Stimulated activated CD4-positive, alpha-beta T cell treated with anti-CD3 and anti-CD28 coated beads, Interleukin-4, amount 100 ng/mL, for 4 hours (primary cell): ENCODE measurements at regions not wholly inside any gene's neighbourhood (a gene's known extent, or its start where the extent isn't known, plus 50 kb on each side); places are given as distances from the start of the nearest gene placed in this dataset.

Experiments
- DNase-seq, 2 experiments: peaks; one replicate each; pipeline ENCODE4 v3.0.0-alpha.2; 2020

- no peak for DNase-seq
Measured at GRCh38 chr13:109933476-109933875, 147.1 kb upstream of the IRS2 start.

DNA sequence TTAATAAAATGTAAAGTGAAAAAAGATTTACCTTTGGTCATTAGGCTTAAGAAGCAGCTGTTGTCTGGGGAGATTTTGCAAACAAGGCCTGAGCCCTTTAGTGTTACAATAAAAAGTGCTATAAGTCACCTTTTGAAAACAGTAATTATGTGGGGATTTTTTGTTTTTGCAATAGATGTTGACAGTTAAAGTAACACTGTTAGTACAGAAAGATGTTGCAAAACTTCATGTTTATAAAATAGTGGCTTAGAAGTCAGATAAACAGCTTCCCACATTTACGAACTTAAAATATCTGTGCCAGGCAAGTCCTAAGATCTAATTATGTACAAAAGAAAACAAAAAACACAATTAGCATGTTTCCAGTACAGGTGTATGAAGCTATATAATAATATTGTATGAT is 138.0 kb upstream of the IRS2 start:
- no peak for DNase-seq

DNA sequence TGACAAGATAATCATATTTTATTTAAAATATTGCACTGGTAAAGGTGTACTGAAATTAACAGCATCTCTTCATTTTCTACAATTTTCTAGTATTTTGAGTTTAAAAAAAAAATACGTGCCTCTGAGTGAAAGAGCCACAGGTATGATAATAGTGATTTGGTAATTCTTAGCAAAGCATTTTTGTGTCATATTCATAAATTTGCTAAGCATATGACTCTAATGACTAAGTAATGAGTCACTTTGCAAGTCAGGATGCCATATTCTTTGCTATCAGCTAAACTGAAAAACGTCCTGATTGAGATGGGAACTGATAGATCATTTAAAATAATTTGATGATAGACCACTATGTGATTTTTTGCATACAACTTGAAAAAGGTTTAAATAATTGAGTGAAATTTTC is 136.1 kb upstream of the IRS2 start:
- DNase-seq = no peak

DNA sequence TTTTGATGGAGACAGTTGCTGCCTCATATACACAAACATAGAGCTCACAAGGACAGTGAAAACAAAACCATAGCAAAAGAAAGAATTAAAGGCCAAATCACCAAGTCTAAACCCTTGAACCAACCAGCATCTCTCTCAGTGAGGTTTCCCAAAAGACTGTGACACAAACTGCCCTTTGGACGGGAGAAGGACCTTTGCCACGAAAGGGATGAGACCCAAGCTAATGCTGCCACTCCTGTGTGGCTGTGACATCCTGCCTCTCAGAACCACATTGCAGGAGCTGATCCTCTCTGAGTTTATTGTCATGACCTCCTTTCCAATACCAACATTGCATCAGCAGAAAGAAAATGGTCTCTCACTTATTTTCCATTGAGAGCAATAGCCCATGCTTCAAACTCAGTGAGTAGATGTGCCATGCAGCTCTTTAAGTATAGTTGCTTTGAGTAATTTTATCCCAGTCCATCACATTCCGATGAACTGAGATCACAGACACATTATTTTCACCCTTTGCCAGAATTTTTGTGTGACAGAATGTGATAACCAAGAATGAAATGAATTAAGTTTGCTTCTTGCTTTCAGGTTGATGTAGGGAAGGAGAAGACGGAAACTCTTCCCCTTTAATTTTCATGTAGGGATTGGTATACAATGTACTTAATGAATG is 133.5 kb upstream of the IRS2 start:
- no peak for DNase-seq

GRCh38 chr13:109918179-109918711 is 131.9 kb upstream of the IRS2 start:
- no peak for DNase-seq

GRCh38 chr13:109917422-109917821 is 131.0 kb upstream of the IRS2 start:
- DNase-seq = no peak

GRCh38 chr13:109913936-109914510 is 127.6 kb upstream of the IRS2 start:
- DNase-seq = no peak

DNA sequence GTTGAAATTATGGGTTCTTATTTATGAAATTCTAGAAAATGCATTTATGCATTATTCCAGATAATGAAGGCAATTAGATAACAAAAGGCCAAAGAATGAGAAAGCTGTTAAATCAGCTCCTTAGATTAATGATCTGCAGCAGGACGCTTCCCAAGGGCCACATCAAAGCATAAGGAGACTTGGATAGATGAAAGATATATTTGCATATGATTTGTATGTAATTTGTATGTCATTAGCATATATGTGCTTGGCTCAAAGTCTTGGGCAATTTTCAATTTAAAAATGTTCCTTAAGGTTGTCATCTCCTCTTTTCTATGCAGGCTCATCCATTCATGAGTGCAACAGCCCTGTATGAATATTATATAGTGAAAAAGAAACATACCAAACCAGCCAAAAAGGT is 126.8 kb upstream of the IRS2 start:
- DNase-seq = no peak

- DNase-seq = no peak
Measured at GRCh38 chr13:109910194-109910593, 123.8 kb upstream of the IRS2 start.

GRCh38 chr13:109906976-109907375 is 120.6 kb upstream of the IRS2 start:
- DNase-seq = no peak

- DNase-seq = no peak
Measured at GRCh38 chr13:109904218-109904617, 117.8 kb upstream of the IRS2 start.

DNA sequence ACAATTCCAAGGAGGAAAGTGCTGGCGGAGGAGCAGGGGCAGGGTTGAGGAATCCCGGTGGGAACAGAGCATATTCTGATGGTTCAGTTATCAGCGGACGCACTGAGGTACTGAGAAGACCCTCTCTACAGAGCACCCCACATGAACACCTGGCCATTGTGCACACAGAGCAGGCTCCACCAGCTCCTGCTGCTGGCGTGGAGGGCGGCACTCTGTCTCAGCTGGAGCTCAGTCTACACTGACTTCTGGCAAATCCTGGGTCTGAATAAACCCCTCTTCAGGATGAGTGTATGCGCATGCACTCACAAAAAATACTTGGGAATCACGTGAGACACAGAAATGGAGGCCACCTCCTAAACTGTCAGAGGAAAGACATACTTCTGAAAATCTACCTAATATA is 114.4 kb upstream of the IRS2 start:
- DNase-seq = no peak

DNA sequence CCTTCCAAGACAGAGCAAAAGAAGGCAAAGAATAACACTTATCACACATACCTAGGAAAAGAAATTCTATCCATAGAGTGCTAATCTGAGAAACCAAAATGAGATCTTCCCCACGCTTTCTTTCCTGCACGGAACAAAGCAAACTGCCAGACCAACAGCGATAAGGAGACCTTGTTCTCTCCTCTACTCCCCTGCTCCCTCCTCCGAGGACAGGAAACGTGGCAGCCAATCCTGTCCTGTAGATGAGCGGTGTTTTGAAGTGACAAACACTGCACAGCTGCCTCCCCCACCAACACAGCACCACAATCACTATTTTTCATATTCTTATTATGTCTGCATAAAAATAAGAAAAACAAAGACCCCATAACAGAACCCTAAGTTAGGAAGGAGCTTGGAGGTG is 113.9 kb upstream of the IRS2 start:
- no peak for DNase-seq

DNA sequence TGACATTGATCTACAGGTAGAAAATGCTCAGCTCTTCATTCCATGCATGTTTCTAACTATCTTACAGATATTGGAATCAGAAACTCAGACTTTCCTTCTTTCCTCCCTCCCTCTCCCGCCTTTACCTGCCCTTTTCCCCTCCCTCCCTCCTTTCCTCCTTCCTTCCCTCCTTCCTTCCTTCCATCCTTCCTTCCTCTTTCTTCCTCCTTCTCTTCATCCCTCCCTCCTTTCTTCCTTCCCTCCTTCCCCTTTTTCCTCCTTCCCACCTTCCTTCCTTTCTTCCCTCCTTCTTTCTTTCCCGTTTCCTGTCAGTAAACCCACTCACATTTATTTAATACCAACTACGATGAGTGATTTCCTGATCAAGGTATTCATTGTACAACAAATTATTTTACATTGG is 113.4 kb upstream of the IRS2 start:
- DNase-seq = no peak

GRCh38 chr13:109899316-109899715 is 112.9 kb upstream of the IRS2 start:
- DNase-seq = no peak

GRCh38 chr13:109897988-109898624 is 111.7 kb upstream of the IRS2 start:
- DNase-seq = no peak

DNA sequence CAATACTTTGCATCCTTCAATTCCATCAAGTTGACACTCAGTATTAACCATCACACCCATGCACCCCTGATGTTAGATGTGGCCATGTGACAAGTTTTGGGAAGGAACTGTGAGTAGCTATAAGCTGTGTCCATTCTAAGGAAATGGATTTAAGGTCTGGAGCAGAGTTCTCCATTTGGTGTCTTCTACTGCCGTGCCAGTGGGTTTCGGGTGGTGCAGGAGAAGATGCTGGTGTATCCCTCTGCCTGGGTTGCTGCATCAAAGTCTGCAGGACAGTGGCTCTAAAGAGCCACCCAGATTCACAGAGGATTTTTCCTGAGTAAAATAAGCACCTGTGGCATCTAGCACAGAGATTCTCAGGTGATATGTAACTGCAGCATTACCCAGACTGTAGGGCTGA is 105.7 kb upstream of the IRS2 start:
- DNase-seq = no peak

DNA sequence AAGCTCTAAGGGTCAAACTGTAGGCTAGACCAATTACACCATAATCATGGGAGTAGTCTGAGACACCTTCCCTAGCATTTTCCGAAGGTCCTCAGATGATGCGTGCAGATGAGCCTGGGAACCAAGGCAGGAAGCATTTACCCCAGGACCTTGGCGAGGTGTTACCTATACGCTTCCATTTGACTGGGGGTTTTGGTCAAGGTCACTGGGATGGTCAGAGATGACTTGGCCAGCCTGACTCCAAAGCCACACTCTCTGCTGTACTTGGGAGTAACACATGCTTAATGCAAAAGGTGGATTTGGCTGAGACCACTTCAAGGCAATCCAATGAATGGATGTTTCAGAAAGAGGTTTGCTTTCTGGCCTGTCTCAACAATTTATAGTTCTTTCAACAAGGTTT is 98.9 kb upstream of the IRS2 start:
- DNase-seq = no peak

- no peak for DNase-seq
Measured at GRCh38 chr13:109884462-109884861, 98.1 kb upstream of the IRS2 start.

GRCh38 chr13:109883181-109884180 is 97.1 kb upstream of the IRS2 start:
- DNase-seq = no peak

GRCh38 chr13:109881961-109882558 is 95.7 kb upstream of the IRS2 start:
- no peak for DNase-seq

DNA sequence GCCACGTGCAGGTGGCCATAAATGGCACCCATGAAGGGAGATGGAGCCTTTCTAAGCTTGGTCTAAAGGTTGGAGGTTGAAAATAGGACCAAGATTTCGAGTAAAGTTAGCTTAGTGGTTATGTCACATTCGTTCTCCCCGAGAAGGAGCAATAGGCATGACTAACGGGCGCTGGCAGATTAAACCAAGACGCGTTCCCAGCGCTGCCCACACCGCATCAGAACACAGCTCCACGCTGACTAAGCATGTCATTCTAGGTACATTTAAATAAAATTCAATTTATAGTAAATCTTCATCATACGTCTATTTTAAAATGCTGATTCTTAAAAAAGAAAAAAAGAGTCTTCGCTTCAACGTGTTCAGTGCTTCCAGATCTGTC is 95.0 kb upstream of the IRS2 start:
- DNase-seq = no peak
